K562 (cell line): ENCODE measurements at regions not wholly inside any gene's neighbourhood (a gene's known extent, or its start where the extent isn't known, plus 50 kb on each side); places are given as distances from the start of the nearest gene placed in this dataset.

ENCODE experiments used
- ATAC-seq: fragments of 200-7000 bp; cut with Tn5 transposase; 3 replicates; pipeline ENCODE4 v1.9.1; 2020; ENCODE audit warnings: moderate library complexity
- BruUV-seq: library from RNA; stranded (reverse); fragments of 400-500 nt; replicated peaks from 2 replicates; lab custom pipeline; 2021; lab: Mats Ljungman, UMichigan
- CTCF ChIA-PET: fragments of 300-600 bp; formaldehyde crosslinking; extraction: SDS; loops from one replicate; lab custom pipeline; 2021; ENCODE audit warnings: low intra/inter-chr PET ratio; lab: Yijun Ruan, JAX
- POLR2A ChIA-PET: fragments of 300-600, 350-650 bp; sonication (Branson Sonifier 250); formaldehyde crosslinking; extraction: SDS; loops from one replicate; lab custom pipeline; 2021; ENCODE audit warnings: antibody characterized with exemption, inconsistent platforms; lab: Yijun Ruan, JAX
- DNase-seq, 4 experiments: peaks; one replicate each; pipeline versions ENCODE4 v3.0.0 to v3.0.0-alpha.2; 2011 to 2018; ENCODE audit warnings: low spot score in 3 of 4, mixed read lengths in 3 of 4; ENCODE audit errors: extremely low read depth in 1 of 4
- FAIRE-seq: peaks from 2 replicates; lab custom pipeline; 2011; peaks lifted over from hg19 to GRCh38; lab: Jason Lieb, UNC
- H2AFZ ChIP-seq: 2 replicates; pipeline ENCODE4 v1.6.0; 2011; ENCODE audit warnings: low read depth, low read length, control low read depth, inconsistent platforms
- H3K27ac ChIP-seq: fragments of 200-600 bp; 3 replicates; pipeline ENCODE4 v1.8.0; 2011; ENCODE audit warnings: low read depth, mild to moderate bottlenecking, control low read depth, inconsistent platforms, low read length, moderate library complexity, mixed read lengths; ENCODE audit errors: extremely low read depth
- H3K27me3 ChIP-seq, 2 experiments: fragments of 300-600 bp in 1 of 2; 2 replicates in 1 of 2; 3 replicates in 1 of 2; pipeline versions ENCODE4 v1.6.0 to v1.8.0; 2011; ENCODE audit warnings: inconsistent platforms in 2 of 2, low read length in 2 of 2, mild to moderate bottlenecking in 1 of 2, mixed read lengths in 1 of 2, moderate library complexity in 1 of 2; ENCODE audit not compliant: control insufficient read depth in 2 of 2, insufficient read depth in 2 of 2
- H3K36me3 ChIP-seq: fragments of 300-600 bp; 3 replicates; pipeline ENCODE4 v1.8.0; 2011; ENCODE audit warnings: mild to moderate bottlenecking, low read length, inconsistent platforms; ENCODE audit not compliant: control insufficient read depth, insufficient read depth
- H3K4me1 ChIP-seq, 2 experiments: fragments of 200-600 bp in 1 of 2; replicated peaks in 1 of 2; 2 replicates in 1 of 2; 3 replicates in 1 of 2; pipeline versions ENCODE4 v1.5.1 to v1.8.0; 2011; ENCODE audit warnings: inconsistent platforms in 2 of 2, low read length in 2 of 2, mild to moderate bottlenecking in 1 of 2, mixed read lengths in 1 of 2, moderate library complexity in 1 of 2; ENCODE audit not compliant: control insufficient read depth in 2 of 2, insufficient read depth in 2 of 2
- H3K4me2 ChIP-seq: 2 replicates; pipeline ENCODE4 v1.6.1; 2011; ENCODE audit warnings: low read length, control low read depth, inconsistent platforms, mixed read lengths; ENCODE audit not compliant: insufficient read depth
- H3K4me3 ChIP-seq: fragments of 200-600 bp; sonication (generic), shearing (Covaris generic); 2 replicates; pipeline ENCODE4 v1.5.1; 2016; ENCODE audit warnings: control low read depth, inconsistent platforms
- H3K79me2 ChIP-seq: fragments of 200-600 bp; 3 replicates; pipeline ENCODE4 v1.8.0; 2011; ENCODE audit warnings: low read length, inconsistent platforms; ENCODE audit not compliant: control insufficient read depth, insufficient read depth
- H3K9ac ChIP-seq, 2 experiments: 2 replicates each; pipeline versions ENCODE4 v1.6.0 to v1.6.1; 2011; ENCODE audit warnings: low read depth in 2 of 2, low read length in 2 of 2, control low read depth in 1 of 2, inconsistent platforms in 1 of 2, mild to moderate bottlenecking in 1 of 2, mixed read lengths in 1 of 2; ENCODE audit not compliant: insufficient read depth in 1 of 2
- H3K9me1 ChIP-seq: one replicate; pipeline ENCODE4 v1.6.0; 2011; ENCODE audit warnings: inconsistent platforms, mild to moderate bottlenecking, low read length, moderate library complexity; ENCODE audit not compliant: control insufficient read depth, insufficient read depth
- H3K9me3 ChIP-seq: replicated peaks from 2 replicates; pipeline ENCODE4 v1.5.1; 2011; ENCODE audit warnings: low read depth, low read length, inconsistent platforms; ENCODE audit not compliant: control insufficient read depth, insufficient read depth
- H4K20me1 ChIP-seq: replicated peaks from 2 replicates; pipeline ENCODE4 v1.6.1; 2011; ENCODE audit warnings: low read length, inconsistent platforms, mixed read lengths; ENCODE audit not compliant: control insufficient read depth, insufficient read depth
- CBFA2T2 ChIP-seq: fragments of 450-650 bp; conservative IDR thresholded peaks from 2 replicates; pipeline ENCODE4 v1.6.1; 2017; ENCODE audit warnings: mild to moderate bottlenecking
- ESRRB ChIP-seq: fragments of 250-450 bp; sonication (Bioruptor Pico); IDR thresholded peaks from 2 replicates; pipeline ENCODE4 v1.5.0; 2020; ENCODE audit warnings: mild to moderate bottlenecking, moderate library complexity, borderline replicate concordance
- HINFP ChIP-seq: fragments of 450-650 bp; conservative IDR thresholded peaks from 2 replicates; pipeline ENCODE4 v1.6.1; 2016; ENCODE audit warnings: missing genetic modification characterization, low read depth, mild to moderate bottlenecking, control low read depth, missing compliant biosample characterization
- HMG20A ChIP-seq: fragments of 450-650 bp; formaldehyde crosslinking; conservative IDR thresholded peaks from 2 replicates; pipeline ENCODE4 v1.4.0; 2020; ENCODE audit warnings: mild to moderate bottlenecking, mixed read lengths
- MAX ChIP-seq: sonication (generic); formaldehyde crosslinking; IDR thresholded peaks from 2 replicates; pipeline ENCODE4 v1.9.0; 2022; ENCODE audit warnings: mild to moderate bottlenecking, missing genetic modification reagents
- MLX ChIP-seq, 2 experiments: fragments of 450-650 bp in 1 of 2; sonication (generic) in 1 of 2; formaldehyde crosslinking; conservative IDR thresholded peaks; 2 replicates each; pipeline versions ENCODE4 v1.4.0 to v1.8.1; 2020 to 2022; ENCODE audit warnings: mild to moderate bottlenecking in 1 of 2, missing genetic modification reagents in 1 of 2
- NCOA4 ChIP-seq: fragments of 450-650 bp; IDR thresholded peaks from 2 replicates; pipeline ENCODE4 v1.6.1; 2018; ENCODE audit warnings: mild to moderate bottlenecking; ENCODE audit not compliant: partially characterized antibody
- NFE2L1 ChIP-seq: fragments of 450-650 bp; IDR thresholded peaks from 2 replicates; pipeline ENCODE4 v1.6.1; 2016; ENCODE audit warnings: missing genetic modification characterization, low read depth, mild to moderate bottlenecking, missing compliant biosample characterization, moderate library complexity, borderline replicate concordance
- ZNF263 ChIP-seq: sonication (generic); formaldehyde crosslinking; IDR thresholded peaks from 2 replicates; pipeline ENCODE4 v1.8.0; 2022; ENCODE audit warnings: mild to moderate bottlenecking, missing genetic modification reagents, borderline replicate concordance
- ZNF586 ChIP-seq: fragments of 450-650 bp; formaldehyde crosslinking; conservative IDR thresholded peaks from 2 replicates; pipeline ENCODE4 v1.4.0; 2020; ENCODE audit warnings: mild to moderate bottlenecking, moderate library complexity
- ZNF77 ChIP-seq: fragments of 250-450 bp; sonication (Bioruptor Pico); IDR thresholded peaks from 2 replicates; pipeline ENCODE4 v1.5.0; 2020
- WGBS: fragments of 100-300 bp; shearing (Covaris generic); methylation state at CpG from one replicate; pipeline ENCODE4 v1.1.6; 2016; ENCODE audit warnings: low coverage, mixed read lengths; ENCODE audit not compliant: insufficient coverage; ENCODE audit errors: missing lambda C conversion rate; 5-methylcytosine and 5-hydroxymethylcytosine counted together
- in situ Hi-C: fragments of 300-500 bp; cut with MboI; formaldehyde crosslinking; loops from 4 replicates; pipeline ENCODE4 v1.15.0; 2018; ENCODE audit warnings: inconsistent platforms, mixed read lengths
- intact Hi-C: fragments of 100-400 bp; cut with micrococcal nuclease; formaldehyde crosslinking; loops from 2 replicates; pipeline ENCODE4 v1.14.2; 2022
- TF ChIP-seq, protein P1 (sequence below), 2 experiments: fragments of 450-650 bp; IDR thresholded peaks; 2 replicates each; pipeline ENCODE4 v1.6.1; 2018; ENCODE audit warnings: mild to moderate bottlenecking in 2 of 2, low read depth in 1 of 2; ENCODE audit not compliant: partially characterized antibody in 2 of 2
- TF ChIP-seq, protein P2 (sequence below), 2 experiments: IDR thresholded peaks; 2 replicates each; pipeline ENCODE4 v1.6.1; 2012; ENCODE audit warnings: improper control_type of control experiment in 2 of 2, low read depth in 2 of 2, low read length in 2 of 2, borderline replicate concordance in 1 of 2

GRCh38 chr1:228989176-228989575, 253.9 kb downstream of the RHOU start (continued):
- TF ChIP-seq ZNF77 (no peak), MAX (CRISPR knock-in tag) (no peak), HINFP (no peak), ZNF586 (no peak), ESRRB (no peak), NCOA4 (no peak), HMG20A (CRISPR knock-in tag) (no peak), NFE2L1 (tag) (no peak)

DNA sequence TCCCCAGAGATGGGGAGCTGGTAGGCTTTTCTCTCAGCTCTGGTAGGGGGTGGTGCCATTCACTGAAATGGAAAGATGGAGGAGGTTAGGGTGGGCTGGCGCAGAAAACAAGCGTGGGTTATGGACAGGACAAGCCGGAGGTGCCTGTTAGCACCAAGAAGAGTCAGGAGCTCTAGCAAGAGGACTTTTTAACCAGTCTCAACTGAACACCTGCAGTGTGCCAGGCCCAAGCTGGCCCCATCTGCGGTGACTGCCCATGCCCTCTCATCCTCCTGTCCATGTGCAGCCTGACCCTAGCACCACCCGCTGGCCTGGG, 254.4 kb downstream of the RHOU start:
- no peaks in the 10 kb centered on the region for H3K36me3 ChIP-seq
- ATAC-seq (no peak; the same call in 2 of the 3 replicates), FAIRE-seq (no peak), DNase-seq (no peak)
- H2AFZ ChIP-seq = no peak overlapping the region
- H3K4me3 ChIP-seq = no peak overlapping the region
- intact Hi-C loops (no loop called here), in situ Hi-C loops (no loop called here)
- no peak overlapping the region for H3K4me2 ChIP-seq
- no peaks in the 10 kb centered on the region for H3K9me1 ChIP-seq
- H3K79me2 ChIP-seq = no peaks in the 10 kb centered on the region
- H4K20me1 ChIP-seq = 0 out of 2 replicates have a peak, but pooled peaks cover 3% of the 10 kb centered on the region
- peaks cover 0 to 3% of the 10 kb centered on the region in 2 experiments; a peak in 1 of 5 replicates for H3K4me1 ChIP-seq
- 0% methylated on average over 5 of the region's 5 CpGs for WGBS
- H3K27ac ChIP-seq = no peak overlapping the region
- no TSS peak for BruUV-seq
- peaks cover 42 to 61% of the 10 kb centered on the region in 2 experiments for H3K27me3 ChIP-seq
- ChIA-PET POLR2A (interaction anchor here (1.1 to 1.4 kb wide), 3 partner anchors 11 to 43 kb away, joined by 3 to 4 read pairs (median 3); no protein-coding TSS in a partner anchor), CTCF (no interaction called here)
- H3K9me3 ChIP-seq = no peaks in the 10 kb centered on the region
- no peak overlapping the region for H3K9ac ChIP-seq
- TF ChIP-seq, protein P1, sequence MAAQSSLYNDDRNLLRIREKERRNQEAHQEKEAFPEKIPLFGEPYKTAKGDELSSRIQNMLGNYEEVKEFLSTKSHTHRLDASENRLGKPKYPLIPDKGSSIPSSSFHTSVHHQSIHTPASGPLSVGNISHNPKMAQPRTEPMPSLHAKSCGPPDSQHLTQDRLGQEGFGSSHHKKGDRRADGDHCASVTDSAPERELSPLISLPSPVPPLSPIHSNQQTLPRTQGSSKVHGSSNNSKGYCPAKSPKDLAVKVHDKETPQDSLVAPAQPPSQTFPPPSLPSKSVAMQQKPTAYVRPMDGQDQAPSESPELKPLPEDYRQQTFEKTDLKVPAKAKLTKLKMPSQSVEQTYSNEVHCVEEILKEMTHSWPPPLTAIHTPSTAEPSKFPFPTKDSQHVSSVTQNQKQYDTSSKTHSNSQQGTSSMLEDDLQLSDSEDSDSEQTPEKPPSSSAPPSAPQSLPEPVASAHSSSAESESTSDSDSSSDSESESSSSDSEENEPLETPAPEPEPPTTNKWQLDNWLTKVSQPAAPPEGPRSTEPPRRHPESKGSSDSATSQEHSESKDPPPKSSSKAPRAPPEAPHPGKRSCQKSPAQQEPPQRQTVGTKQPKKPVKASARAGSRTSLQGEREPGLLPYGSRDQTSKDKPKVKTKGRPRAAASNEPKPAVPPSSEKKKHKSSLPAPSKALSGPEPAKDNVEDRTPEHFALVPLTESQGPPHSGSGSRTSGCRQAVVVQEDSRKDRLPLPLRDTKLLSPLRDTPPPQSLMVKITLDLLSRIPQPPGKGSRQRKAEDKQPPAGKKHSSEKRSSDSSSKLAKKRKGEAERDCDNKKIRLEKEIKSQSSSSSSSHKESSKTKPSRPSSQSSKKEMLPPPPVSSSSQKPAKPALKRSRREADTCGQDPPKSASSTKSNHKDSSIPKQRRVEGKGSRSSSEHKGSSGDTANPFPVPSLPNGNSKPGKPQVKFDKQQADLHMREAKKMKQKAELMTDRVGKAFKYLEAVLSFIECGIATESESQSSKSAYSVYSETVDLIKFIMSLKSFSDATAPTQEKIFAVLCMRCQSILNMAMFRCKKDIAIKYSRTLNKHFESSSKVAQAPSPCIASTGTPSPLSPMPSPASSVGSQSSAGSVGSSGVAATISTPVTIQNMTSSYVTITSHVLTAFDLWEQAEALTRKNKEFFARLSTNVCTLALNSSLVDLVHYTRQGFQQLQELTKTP (IDR thresholded peaks at IDR 0.05; ENCODE audit: low read depth in 1 of 2, partially characterized antibody in 2 of 2) = no peak
- TF ChIP-seq, protein P2, sequence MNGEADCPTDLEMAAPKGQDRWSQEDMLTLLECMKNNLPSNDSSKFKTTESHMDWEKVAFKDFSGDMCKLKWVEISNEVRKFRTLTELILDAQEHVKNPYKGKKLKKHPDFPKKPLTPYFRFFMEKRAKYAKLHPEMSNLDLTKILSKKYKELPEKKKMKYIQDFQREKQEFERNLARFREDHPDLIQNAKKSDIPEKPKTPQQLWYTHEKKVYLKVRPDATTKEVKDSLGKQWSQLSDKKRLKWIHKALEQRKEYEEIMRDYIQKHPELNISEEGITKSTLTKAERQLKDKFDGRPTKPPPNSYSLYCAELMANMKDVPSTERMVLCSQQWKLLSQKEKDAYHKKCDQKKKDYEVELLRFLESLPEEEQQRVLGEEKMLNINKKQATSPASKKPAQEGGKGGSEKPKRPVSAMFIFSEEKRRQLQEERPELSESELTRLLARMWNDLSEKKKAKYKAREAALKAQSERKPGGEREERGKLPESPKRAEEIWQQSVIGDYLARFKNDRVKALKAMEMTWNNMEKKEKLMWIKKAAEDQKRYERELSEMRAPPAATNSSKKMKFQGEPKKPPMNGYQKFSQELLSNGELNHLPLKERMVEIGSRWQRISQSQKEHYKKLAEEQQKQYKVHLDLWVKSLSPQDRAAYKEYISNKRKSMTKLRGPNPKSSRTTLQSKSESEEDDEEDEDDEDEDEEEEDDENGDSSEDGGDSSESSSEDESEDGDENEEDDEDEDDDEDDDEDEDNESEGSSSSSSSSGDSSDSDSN (IDR thresholded peaks at IDR 0.05; ENCODE audit: borderline replicate concordance in 1 of 2, low read depth in 2 of 2, low read length in 2 of 2) = no peak
- TF ChIP-seq MLX (CRISPR knock-in tag; conservative IDR thresholded peaks at IDR 0.05) (no peak), CBFA2T2 (no peak), ZNF263 (CRISPR knock-in tag) (no peak)
